ENCODE measurements at regions not wholly inside any gene's neighbourhood (a gene's known extent, or its start where the extent isn't known, plus 50 kb on each side); places are given as distances from the start of the nearest gene placed in this dataset.

DNA sequence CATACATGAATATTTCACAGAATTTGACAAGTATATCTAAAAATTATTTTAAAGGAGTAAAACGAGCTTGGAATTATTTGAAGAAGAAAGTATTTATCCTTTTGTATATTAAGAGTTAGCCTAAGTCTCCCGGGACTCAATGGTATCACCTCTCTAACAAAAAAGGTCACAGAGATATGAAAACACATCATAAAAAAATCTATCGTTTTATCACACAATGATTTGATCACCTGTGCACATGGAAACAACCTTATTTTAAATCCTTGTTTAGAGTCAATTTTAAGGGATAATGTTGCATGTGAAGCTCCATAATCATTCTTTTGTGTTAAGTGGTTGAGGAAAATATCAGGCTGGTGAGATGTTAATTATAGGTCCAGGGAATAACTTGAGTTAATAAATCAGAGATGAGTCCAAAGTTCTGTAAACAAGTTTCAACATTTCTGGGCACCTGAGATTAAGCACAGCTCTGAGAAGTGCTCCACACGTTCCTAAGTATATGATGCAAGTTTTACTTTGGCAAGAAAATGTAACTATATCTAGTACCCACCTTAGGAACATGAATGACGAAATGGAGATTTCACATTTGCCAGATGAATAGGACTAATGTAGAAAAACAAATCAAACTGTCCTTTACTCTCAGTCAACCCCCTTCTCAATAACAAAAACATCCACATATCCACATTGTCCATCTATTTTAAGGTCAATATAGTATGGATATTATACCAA is 148.5 kb upstream of the AKR1E2 start:
- Histone ChIP-seq H3K27me3 (ENCODE audit: control insufficient read depth, insufficient read depth, low read length) (no peaks in the 10 kb centered on the region), H3K4me3 (ENCODE audit: low read depth, low read length) (no peak overlapping the region), H3K36me3 (ENCODE audit: control insufficient read depth, insufficient read depth, low read length) (no peaks in the 10 kb centered on the region)
- no peak for DNase-seq (ENCODE audit: low read depth)
- POLR2A ChIA-PET, result interaction anchor here (0.7 kb wide), 1 partner anchor 87 kb away, joined by 14 read pairs; no protein-coding TSS in a partner anchor
- CTCF ChIA-PET, result interaction anchor here (0.8 kb wide), 1 partner anchor 14 kb away, joined by 4 read pairs; no protein-coding TSS in a partner anchor
- TF ChIP-seq, protein P1, sequence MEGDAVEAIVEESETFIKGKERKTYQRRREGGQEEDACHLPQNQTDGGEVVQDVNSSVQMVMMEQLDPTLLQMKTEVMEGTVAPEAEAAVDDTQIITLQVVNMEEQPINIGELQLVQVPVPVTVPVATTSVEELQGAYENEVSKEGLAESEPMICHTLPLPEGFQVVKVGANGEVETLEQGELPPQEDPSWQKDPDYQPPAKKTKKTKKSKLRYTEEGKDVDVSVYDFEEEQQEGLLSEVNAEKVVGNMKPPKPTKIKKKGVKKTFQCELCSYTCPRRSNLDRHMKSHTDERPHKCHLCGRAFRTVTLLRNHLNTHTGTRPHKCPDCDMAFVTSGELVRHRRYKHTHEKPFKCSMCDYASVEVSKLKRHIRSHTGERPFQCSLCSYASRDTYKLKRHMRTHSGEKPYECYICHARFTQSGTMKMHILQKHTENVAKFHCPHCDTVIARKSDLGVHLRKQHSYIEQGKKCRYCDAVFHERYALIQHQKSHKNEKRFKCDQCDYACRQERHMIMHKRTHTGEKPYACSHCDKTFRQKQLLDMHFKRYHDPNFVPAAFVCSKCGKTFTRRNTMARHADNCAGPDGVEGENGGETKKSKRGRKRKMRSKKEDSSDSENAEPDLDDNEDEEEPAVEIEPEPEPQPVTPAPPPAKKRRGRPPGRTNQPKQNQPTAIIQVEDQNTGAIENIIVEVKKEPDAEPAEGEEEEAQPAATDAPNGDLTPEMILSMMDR (IDR thresholded peaks at IDR 0.05; ENCODE audit: insufficient read depth, low read depth, low read length), result no peak

DNA sequence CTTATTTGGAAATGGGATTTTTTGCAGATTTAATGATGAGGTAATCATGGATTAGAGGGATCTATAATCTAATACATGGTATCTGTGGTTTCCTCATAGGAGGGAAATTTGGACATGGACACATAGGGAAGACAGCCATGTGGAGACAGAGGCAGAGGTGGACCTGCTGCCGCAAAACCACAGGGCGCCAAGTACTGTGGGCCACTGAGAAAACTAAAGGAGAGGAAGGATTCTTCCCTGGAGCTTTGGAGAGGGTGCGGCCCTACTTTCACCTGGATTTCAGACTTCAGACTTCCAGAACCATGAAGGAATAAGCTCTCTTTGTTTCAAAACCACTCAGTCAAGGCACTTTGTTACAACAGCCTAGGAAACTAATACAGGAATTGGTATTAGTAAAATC is 149.4 kb upstream of the AKR1E2 start:
- Histone ChIP-seq H3K36me3 (ENCODE audit: control insufficient read depth, insufficient read depth, low read length) (no peaks in the 10 kb centered on the region), H3K4me3 (ENCODE audit: low read depth, low read length) (no peak overlapping the region), H3K27me3 (ENCODE audit: control insufficient read depth, insufficient read depth, low read length) (no peaks in the 10 kb centered on the region)
- no peak for DNase-seq (ENCODE audit: low read depth)
- ChIA-PET CTCF (interaction anchor here (0.8 kb wide), 1 partner anchor 15 kb away, joined by 4 read pairs; no protein-coding TSS in a partner anchor), POLR2A (no interaction called here)
- TF ChIP-seq, protein P1 (IDR thresholded peaks at IDR 0.05; ENCODE audit: insufficient read depth, low read depth, low read length), result no peak

DNA sequence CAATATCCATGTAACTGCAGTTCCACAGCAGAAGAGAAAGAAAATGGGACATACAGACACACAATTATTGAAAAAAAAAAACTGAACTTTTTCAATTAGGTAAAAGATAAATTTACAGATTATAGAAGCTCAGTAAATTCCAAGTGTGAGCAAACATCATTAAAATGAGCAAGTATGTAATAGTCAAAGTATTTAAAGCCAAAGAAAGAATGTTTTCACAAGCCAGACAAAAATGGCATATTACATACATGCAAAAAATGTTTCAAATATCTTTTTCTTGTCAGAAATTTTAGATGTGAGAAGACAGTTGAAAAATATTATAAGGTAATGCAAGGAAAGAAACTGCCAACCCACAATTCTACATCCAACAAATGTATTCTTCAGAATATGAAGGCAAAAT is 150.2 kb upstream of the AKR1E2 start:
- POLR2A ChIA-PET, result no interaction called here
- TF ChIP-seq, protein P1 (IDR thresholded peaks at IDR 0.05; ENCODE audit: insufficient read depth, low read depth, low read length), result no peak
- DNase-seq (ENCODE audit: low read depth), result no peak
- H3K4me3 ChIP-seq (ENCODE audit: low read depth, low read length), result no peak overlapping the region
- CTCF ChIA-PET, result interaction anchor here (1.5 kb wide), 1 partner anchor 10 kb away, joined by 4 read pairs; no protein-coding TSS in a partner anchor
- H3K36me3 ChIP-seq (ENCODE audit: control insufficient read depth, insufficient read depth, low read length), result no peaks in the 10 kb centered on the region
- no peaks in the 10 kb centered on the region for H3K27me3 ChIP-seq (ENCODE audit: control insufficient read depth, insufficient read depth, low read length)

DNA sequence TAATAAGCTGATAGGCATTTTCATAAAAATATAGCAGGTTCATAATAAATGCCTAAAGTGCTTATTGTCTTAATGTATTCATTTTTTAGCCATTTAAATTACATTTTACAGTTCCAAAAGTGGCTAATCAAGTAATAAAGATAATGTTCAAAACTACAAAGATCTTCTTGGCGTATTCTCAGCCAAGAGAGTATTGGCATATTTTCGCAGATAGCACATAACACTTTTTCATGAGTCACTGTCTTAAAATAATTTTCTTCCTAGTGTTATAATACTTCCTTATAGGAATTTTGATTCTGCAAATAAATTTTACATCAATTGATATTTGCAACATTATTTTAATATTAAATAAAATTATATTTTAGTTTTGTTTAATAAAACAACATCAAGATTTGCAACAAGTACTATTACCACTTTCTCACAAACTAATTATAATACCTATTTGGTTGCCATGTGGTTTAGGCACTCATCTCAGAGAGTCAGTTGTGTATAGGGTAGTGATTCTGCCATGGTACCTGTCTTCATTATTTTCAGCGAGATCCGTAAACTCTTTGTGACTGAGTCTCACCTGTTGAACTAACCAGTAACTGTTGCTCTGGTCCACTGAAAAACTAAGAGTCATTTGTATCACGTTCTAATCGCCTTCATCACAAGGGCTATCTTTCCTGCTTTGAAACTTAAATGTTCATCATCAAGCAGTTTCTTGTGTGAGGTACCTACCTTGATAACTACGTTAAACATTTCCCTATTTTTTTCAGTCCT is 152.5 kb upstream of the AKR1E2 start:
- TF ChIP-seq, protein P1 (IDR thresholded peaks at IDR 0.05; ENCODE audit: insufficient read depth, low read depth, low read length), result no peak
- no peaks in the 10 kb centered on the region for H3K27me3 ChIP-seq (ENCODE audit: control insufficient read depth, insufficient read depth, low read length)
- no peak for DNase-seq (ENCODE audit: low read depth)
- H3K4me3 ChIP-seq (ENCODE audit: low read depth, low read length), result no peak overlapping the region
- CTCF ChIA-PET, result no interaction called here
- H3K36me3 ChIP-seq (ENCODE audit: control insufficient read depth, insufficient read depth, low read length), result no peaks in the 10 kb centered on the region
- POLR2A ChIA-PET, result interaction anchor here (0.5 kb wide), 1 partner anchor 89 kb away, joined by 3 read pairs; no protein-coding TSS in a partner anchor

DNA sequence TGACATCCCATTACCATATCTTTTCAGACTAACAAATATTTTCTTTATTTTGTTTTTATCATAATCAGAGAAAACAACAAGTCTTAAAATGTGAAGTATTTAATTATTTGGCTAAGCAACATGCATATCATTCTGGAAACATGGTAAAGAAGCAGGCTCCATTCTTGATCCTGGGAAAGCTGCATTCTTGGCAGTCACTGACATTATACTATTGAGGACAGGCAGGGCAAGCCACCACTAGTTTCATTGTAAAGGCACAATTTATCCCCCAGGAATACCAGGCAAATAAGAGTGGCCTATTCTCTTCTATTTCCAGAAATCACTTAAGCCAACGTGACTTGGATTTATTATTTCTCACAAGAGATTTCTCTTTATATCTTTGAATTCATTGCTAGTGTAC is 153.8 kb upstream of the AKR1E2 start:
- Histone ChIP-seq H3K4me3 (ENCODE audit: low read depth, low read length) (no peak overlapping the region), H3K36me3 (ENCODE audit: control insufficient read depth, insufficient read depth, low read length) (no peaks in the 10 kb centered on the region), H3K27me3 (ENCODE audit: control insufficient read depth, insufficient read depth, low read length) (no peaks in the 10 kb centered on the region)
- DNase-seq (ENCODE audit: low read depth), result no peak
- TF ChIP-seq, protein P1 (IDR thresholded peaks at IDR 0.05; ENCODE audit: insufficient read depth, low read depth, low read length), result no peak
- CTCF ChIA-PET, result interaction anchor here (1.6 kb wide), 1 partner anchor 10 kb away, joined by 4 read pairs; no protein-coding TSS in a partner anchor
- POLR2A ChIA-PET, result no interaction called here
